ENCODE measurements at regions not wholly inside any gene's neighbourhood (a gene's known extent, or its start where the extent isn't known, plus 50 kb on each side); places are given as distances from the start of the nearest gene placed in this dataset.

DNA sequence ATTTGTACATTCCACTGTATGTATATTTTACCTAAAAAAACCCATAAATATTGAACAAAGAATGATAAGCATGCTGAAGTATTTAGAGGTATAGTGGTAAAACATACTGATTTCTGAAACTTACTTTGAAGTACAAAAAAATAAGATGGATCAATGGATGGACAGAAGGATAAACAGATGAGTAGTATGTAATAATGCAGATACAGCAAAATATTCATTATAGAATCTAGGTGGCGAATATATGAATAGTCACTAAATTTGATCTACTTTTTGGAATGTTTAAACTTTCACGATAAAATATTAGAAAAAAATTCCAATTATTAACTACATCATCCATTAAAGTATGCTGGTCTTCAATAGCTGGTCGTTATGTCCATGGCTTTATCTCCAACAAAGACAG, 51.9 kb upstream of the GNB4 start:
- no peak for TF ChIP-seq HDGF (IDR thresholded peaks at IDR 0.05; ENCODE audit: borderline replicate concordance)
- TF ChIP-seq, protein P1, sequence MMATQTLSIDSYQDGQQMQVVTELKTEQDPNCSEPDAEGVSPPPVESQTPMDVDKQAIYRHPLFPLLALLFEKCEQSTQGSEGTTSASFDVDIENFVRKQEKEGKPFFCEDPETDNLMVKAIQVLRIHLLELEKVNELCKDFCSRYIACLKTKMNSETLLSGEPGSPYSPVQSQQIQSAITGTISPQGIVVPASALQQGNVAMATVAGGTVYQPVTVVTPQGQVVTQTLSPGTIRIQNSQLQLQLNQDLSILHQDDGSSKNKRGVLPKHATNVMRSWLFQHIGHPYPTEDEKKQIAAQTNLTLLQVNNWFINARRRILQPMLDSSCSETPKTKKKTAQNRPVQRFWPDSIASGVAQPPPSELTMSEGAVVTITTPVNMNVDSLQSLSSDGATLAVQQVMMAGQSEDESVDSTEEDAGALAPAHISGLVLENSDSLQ (IDR thresholded peaks at IDR 0.05) = no peak
- TF ChIP-seq FOXM1 (IDR thresholded peaks at IDR 0.05; ENCODE audit: borderline replicate concordance) = no peak
- no peak for TF ChIP-seq NFRKB (IDR thresholded peaks at IDR 0.05)
- no peak for TF ChIP-seq SP1 (IDR thresholded peaks at IDR 0.05)
- no peak for TF ChIP-seq L3MBTL2 (conservative IDR thresholded peaks at IDR 0.05)
- no peak for TF ChIP-seq ARNT (IDR thresholded peaks at IDR 0.05)
- no peak for TF ChIP-seq TARDBP (IDR thresholded peaks at IDR 0.05)
- no peak for TF ChIP-seq BHLHE40 (IDR thresholded peaks at IDR 0.05; ENCODE audit: borderline replicate concordance)
- TF ChIP-seq CTBP1 (IDR thresholded peaks at IDR 0.05; ENCODE audit: borderline replicate concordance) = no peak
- no peak for TF ChIP-seq LEF1 (IDR thresholded peaks at IDR 0.05; ENCODE audit: borderline replicate concordance)
- TF ChIP-seq FOXK2 (IDR thresholded peaks at IDR 0.05) = no peak
- TF ChIP-seq ELF4 (IDR thresholded peaks at IDR 0.05) = no peak
- TF ChIP-seq FOXA1 (IDR thresholded peaks at IDR 0.05) = no peak
- TF ChIP-seq ZNF384 (IDR thresholded peaks at IDR 0.05) = no peak
- no peak for TF ChIP-seq SUZ12 (IDR thresholded peaks at IDR 0.05)
- DNase-seq (ENCODE audit: extremely low spot score) = no peak
- ChIA-PET POLR2A (no interaction called here), CTCF (interaction anchor here (0.6 kb wide), 1 partner anchor 153 kb away, joined by 3 read pairs; no protein-coding TSS in a partner anchor)

DNA sequence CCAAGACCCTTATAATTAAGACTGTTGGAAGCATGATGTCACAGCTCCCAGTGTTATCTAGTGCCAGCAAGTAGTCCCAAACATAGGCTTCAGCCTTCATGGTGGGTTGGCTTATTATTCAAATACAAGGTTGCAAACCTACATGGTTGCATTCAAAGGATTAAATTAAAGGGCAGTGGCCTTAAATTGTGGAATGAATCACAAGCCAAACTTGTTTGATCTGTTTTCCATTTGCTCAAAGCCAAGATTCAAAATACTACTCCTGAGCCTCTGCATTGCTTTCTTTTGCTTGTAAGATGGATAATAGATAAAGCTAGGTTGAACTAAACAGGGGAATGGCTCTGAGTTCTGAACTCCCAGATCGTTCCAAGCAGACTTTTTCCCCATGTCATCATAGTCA, 52.4 kb upstream of the GNB4 start:
- CTCF ChIA-PET = no interaction called here
- POLR2A ChIA-PET = no interaction called here

DNA sequence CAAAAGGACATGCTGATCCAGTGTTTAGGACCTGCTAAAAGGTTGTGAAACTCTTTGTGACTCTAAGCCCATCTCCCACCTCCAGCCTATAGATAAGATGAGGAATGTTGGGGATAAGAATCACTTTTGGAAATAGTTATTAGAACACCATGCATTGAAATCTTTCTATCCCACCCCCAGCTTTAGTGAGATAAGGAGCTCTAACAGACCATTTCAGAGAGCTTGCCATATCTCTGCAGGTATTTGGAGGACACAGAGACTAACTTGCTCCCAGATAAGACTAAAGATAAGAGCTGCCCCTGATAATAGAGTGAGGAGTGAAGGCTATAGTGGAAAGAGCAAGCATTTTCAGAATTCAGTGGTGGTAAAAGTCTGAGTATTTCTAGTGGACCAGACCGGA, 53.1 kb upstream of the GNB4 start:
- ChIA-PET CTCF (no interaction called here), POLR2A (no interaction called here)
- TF ChIP-seq FOXM1 (IDR thresholded peaks at IDR 0.05; ENCODE audit: borderline replicate concordance) = no peak
- no peak for DNase-seq (ENCODE audit: extremely low spot score)

More for the DNA sequence above, 52.4 kb upstream of the GNB4 start:
- DNase-seq (ENCODE audit: extremely low spot score) = no peak
- TF ChIP-seq, protein P1 (IDR thresholded peaks at IDR 0.05) = no peak
- TF ChIP-seq BHLHE40 (IDR thresholded peaks at IDR 0.05; ENCODE audit: borderline replicate concordance) (no peak), CTBP1 (IDR thresholded peaks at IDR 0.05; ENCODE audit: borderline replicate concordance) (no peak), SUZ12 (IDR thresholded peaks at IDR 0.05) (no peak), SP1 (IDR thresholded peaks at IDR 0.05) (no peak), TARDBP (IDR thresholded peaks at IDR 0.05) (no peak), ARNT (IDR thresholded peaks at IDR 0.05) (no peak), LEF1 (IDR thresholded peaks at IDR 0.05; ENCODE audit: borderline replicate concordance) (no peak), L3MBTL2 (conservative IDR thresholded peaks at IDR 0.05) (no peak), ZNF384 (IDR thresholded peaks at IDR 0.05) (no peak), NFRKB (IDR thresholded peaks at IDR 0.05) (no peak), FOXA1 (IDR thresholded peaks at IDR 0.05) (no peak), FOXM1 (IDR thresholded peaks at IDR 0.05; ENCODE audit: borderline replicate concordance) (no peak), FOXK2 (IDR thresholded peaks at IDR 0.05) (no peak), ELF4 (IDR thresholded peaks at IDR 0.05) (no peak), HDGF (IDR thresholded peaks at IDR 0.05; ENCODE audit: borderline replicate concordance) (no peak)

DNA sequence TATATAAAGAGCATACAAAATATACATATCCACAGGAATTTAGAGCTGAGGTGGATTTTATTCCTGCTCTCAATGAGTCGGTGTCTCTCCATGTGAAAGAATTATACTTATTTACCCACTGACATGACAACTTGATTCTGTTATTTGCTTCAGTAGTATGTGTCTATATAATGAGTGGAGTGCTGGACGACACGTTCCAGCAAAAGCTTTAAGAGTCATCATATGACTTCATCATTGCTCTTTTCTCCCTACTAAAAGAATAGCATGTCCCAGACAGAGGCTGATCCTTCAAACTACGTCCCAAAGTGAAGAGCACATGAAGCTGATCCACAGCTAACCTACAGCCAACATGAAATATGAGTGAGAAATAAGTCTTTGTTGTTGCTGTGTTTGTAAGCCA, 54.3 kb upstream of the GNB4 start:
- ChIA-PET POLR2A (no interaction called here), CTCF (no interaction called here)
- no peak for DNase-seq (ENCODE audit: extremely low spot score)
- TF ChIP-seq ZNF384 (IDR thresholded peaks at IDR 0.05) (no peak), ELF4 (IDR thresholded peaks at IDR 0.05) (no peak), FOXA1 (IDR thresholded peaks at IDR 0.05) (no peak), NFRKB (IDR thresholded peaks at IDR 0.05) (no peak), CTBP1 (IDR thresholded peaks at IDR 0.05; ENCODE audit: borderline replicate concordance) (no peak), ARNT (IDR thresholded peaks at IDR 0.05) (no peak), LEF1 (IDR thresholded peaks at IDR 0.05; ENCODE audit: borderline replicate concordance) (no peak), FOXM1 (IDR thresholded peaks at IDR 0.05; ENCODE audit: borderline replicate concordance) (no peak), FOXK2 (IDR thresholded peaks at IDR 0.05) (no peak), TARDBP (IDR thresholded peaks at IDR 0.05) (no peak), L3MBTL2 (conservative IDR thresholded peaks at IDR 0.05) (no peak), SP1 (IDR thresholded peaks at IDR 0.05) (no peak), SUZ12 (IDR thresholded peaks at IDR 0.05) (no peak), BHLHE40 (IDR thresholded peaks at IDR 0.05; ENCODE audit: borderline replicate concordance) (no peak), HDGF (IDR thresholded peaks at IDR 0.05; ENCODE audit: borderline replicate concordance) (no peak)
- TF ChIP-seq, protein P1 (IDR thresholded peaks at IDR 0.05) = no peak

DNA sequence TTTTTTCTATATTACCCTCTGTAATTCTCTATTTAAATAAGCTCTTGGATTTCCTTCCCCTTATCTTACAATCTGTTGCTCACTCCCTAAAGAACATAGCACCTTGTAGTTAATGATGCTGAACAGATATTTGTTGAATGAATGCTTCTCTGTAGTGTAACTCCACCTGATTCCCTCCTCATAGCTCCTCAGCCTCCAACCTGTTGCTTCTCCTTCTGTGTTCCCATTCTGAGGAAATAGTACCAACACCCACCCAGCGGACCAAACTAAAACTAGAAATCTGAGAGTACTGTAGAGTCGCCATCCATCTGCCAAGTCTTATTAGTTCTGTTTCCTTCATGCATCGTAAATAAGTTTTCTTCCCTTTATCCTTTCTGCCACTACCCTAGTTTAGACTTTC, 55.5 kb upstream of the GNB4 start:
- ChIA-PET POLR2A (no interaction called here), CTCF (no interaction called here)
- no peak for DNase-seq (ENCODE audit: extremely low spot score)
- TF ChIP-seq L3MBTL2 (conservative IDR thresholded peaks at IDR 0.05) (no peak), NFRKB (IDR thresholded peaks at IDR 0.05) (no peak), CTBP1 (IDR thresholded peaks at IDR 0.05; ENCODE audit: borderline replicate concordance) (no peak), BHLHE40 (IDR thresholded peaks at IDR 0.05; ENCODE audit: borderline replicate concordance) (no peak), FOXA1 (IDR thresholded peaks at IDR 0.05) (no peak), ELF4 (IDR thresholded peaks at IDR 0.05) (no peak), SP1 (IDR thresholded peaks at IDR 0.05) (no peak), LEF1 (IDR thresholded peaks at IDR 0.05; ENCODE audit: borderline replicate concordance) (no peak), SUZ12 (IDR thresholded peaks at IDR 0.05) (no peak), FOXM1 (IDR thresholded peaks at IDR 0.05; ENCODE audit: borderline replicate concordance) (no peak), FOXK2 (IDR thresholded peaks at IDR 0.05) (no peak), HDGF (IDR thresholded peaks at IDR 0.05; ENCODE audit: borderline replicate concordance) (no peak), TARDBP (IDR thresholded peaks at IDR 0.05) (no peak), ARNT (IDR thresholded peaks at IDR 0.05) (no peak), ZNF384 (IDR thresholded peaks at IDR 0.05) (no peak)
- TF ChIP-seq, protein P1 (IDR thresholded peaks at IDR 0.05) = no peak

All from HEK293T (cell line).